GM23338 (cell line): ENCODE measurements at regions not wholly inside any gene's neighbourhood (a gene's known extent, or its start where the extent isn't known, plus 50 kb on each side); places are given as distances from the start of the nearest gene placed in this dataset.
A peak's percentile ranks its signal among the peaks of the same experiment; 100 is the strongest.

Source experiments
- ATAC-seq: fragments of 200-7000 bp; cut with Tn5 transposase; 3 replicates; pipeline ENCODE4 v1.9.1; 2020
- DNase-seq: peaks from one replicate; pipeline ENCODE4 v3.0.0-alpha.2; 2015; ENCODE audit warnings: low spot score
- H2AFZ ChIP-seq: fragments of 200-600 bp; sonication (generic); 2 replicates; pipeline ENCODE4 v1.8.0; 2016; ENCODE audit warnings: antibody characterized with exemption, mild to moderate bottlenecking, moderate library complexity
- H3F3A ChIP-seq: fragments of 200-600 bp; sonication (generic); replicated peaks from 2 replicates; pipeline ENCODE4 v1.8.0; 2017; ENCODE audit warnings: antibody characterized with exemption, mixed run types, low read depth
- H3K27ac ChIP-seq: fragments of 200-600 bp; sonication (generic); 2 replicates; pipeline ENCODE4 v1.6.1; 2016; ENCODE audit warnings: low read depth
- H3K27me3 ChIP-seq: fragments of 200-600 bp; sonication (generic); 2 replicates; pipeline ENCODE4 v1.8.0; 2016; ENCODE audit warnings: mild to moderate bottlenecking, mixed run types, moderate library complexity; ENCODE audit not compliant: insufficient read depth
- H3K36me3 ChIP-seq: fragments of 200-600 bp; sonication (generic); 2 replicates; pipeline ENCODE4 v1.8.0; 2016; ENCODE audit warnings: mild to moderate bottlenecking; ENCODE audit not compliant: insufficient read depth
- H3K4me1 ChIP-seq: fragments of 200-600 bp; sonication (generic); 2 replicates; pipeline ENCODE4 v1.8.0; 2016; ENCODE audit warnings: mild to moderate bottlenecking, moderate library complexity; ENCODE audit not compliant: insufficient read depth
- H3K4me2 ChIP-seq: fragments of 200-600 bp; sonication (generic); 2 replicates; pipeline ENCODE4 v1.7.1; 2017; ENCODE audit warnings: mixed run types
- H3K4me3 ChIP-seq: fragments of 200-600 bp; sonication (generic); 2 replicates; pipeline ENCODE4 v1.6.1; 2016; ENCODE audit warnings: mixed run types
- H3K79me2 ChIP-seq: fragments of 200-600 bp; sonication (generic); replicated peaks from 2 replicates; pipeline ENCODE4 v1.8.0; 2017; ENCODE audit warnings: mild to moderate bottlenecking; ENCODE audit not compliant: insufficient read depth
- H3K9me2 ChIP-seq: fragments of 200-600 bp; sonication (generic); 2 replicates; pipeline ENCODE4 v1.8.0; 2017; ENCODE audit not compliant: insufficient read depth
- H4K20me1 ChIP-seq: fragments of 200-600 bp; sonication (generic); replicated peaks from 2 replicates; pipeline ENCODE4 v1.8.0; 2017; ENCODE audit warnings: mild to moderate bottlenecking; ENCODE audit not compliant: insufficient read depth
- H3K27ac Mint-ChIP-seq: 2 replicates; pipeline ENCODE4 v1.8.0; 2020; ENCODE audit warnings: inconsistent platforms, mild to moderate bottlenecking, moderate library complexity, mixed read lengths
- H3K27me3 Mint-ChIP-seq: 3 replicates; pipeline ENCODE4 v1.8.0; 2022; ENCODE audit warnings: low read depth, mild to moderate bottlenecking, moderate library complexity, mixed read lengths, inconsistent platforms; ENCODE audit not compliant: insufficient read depth, poor library complexity
- H3K36me3 Mint-ChIP-seq: 3 replicates; pipeline ENCODE4 v1.8.0; 2021; ENCODE audit warnings: low read depth, mild to moderate bottlenecking, inconsistent platforms, moderate library complexity, mixed read lengths
- H3K4me1 Mint-ChIP-seq: 3 replicates; pipeline ENCODE4 v1.8.0; 2020; ENCODE audit warnings: mild to moderate bottlenecking, inconsistent platforms, mixed read lengths
- H3K4me3 Mint-ChIP-seq: 3 replicates; pipeline ENCODE4 v1.8.0; 2021; ENCODE audit warnings: moderate library complexity, mild to moderate bottlenecking, inconsistent platforms, mixed read lengths
- H3K9me3 Mint-ChIP-seq: 3 replicates; pipeline ENCODE4 v1.8.0; 2020; ENCODE audit warnings: moderate library complexity, mild to moderate bottlenecking, inconsistent platforms, mixed read lengths
- CREB1 ChIP-seq: fragments of 250-450 bp; sonication (Bioruptor Pico); IDR thresholded peaks from 2 replicates; pipeline ENCODE4 v1.5.0; 2020; ENCODE audit warnings: low read depth, mild to moderate bottlenecking, moderate library complexity
- EZH2 ChIP-seq: fragments of 200-600 bp; sonication (generic); IDR thresholded peaks from one replicate; pipeline ENCODE4 v1.8.0; 2017; ENCODE audit warnings: antibody characterized with exemption, mild to moderate bottlenecking, low read depth; ENCODE audit not compliant: unreplicated experiment
- EZH2phosphoT487 ChIP-seq: fragments of 200-600 bp; sonication (generic); IDR thresholded peaks from one replicate; pipeline ENCODE4 v1.8.1; 2018; ENCODE audit warnings: antibody characterized with exemption; ENCODE audit not compliant: unreplicated experiment
- JUNB ChIP-seq: IDR thresholded peaks from one replicate; pipeline ENCODE4 v1.6.1; 2016; ENCODE audit warnings: antibody characterized with exemption; ENCODE audit not compliant: unreplicated experiment
- NANOG ChIP-seq: IDR thresholded peaks from 2 replicates; pipeline ENCODE4 v1.6.1; 2016; ENCODE audit warnings: antibody characterized with exemption, borderline replicate concordance
- POLR2AphosphoS5 ChIP-seq: IDR thresholded peaks from 2 replicates; pipeline ENCODE4 v1.6.1; 2016; ENCODE audit warnings: antibody characterized with exemption, low read depth
- STAT1 ChIP-seq: IDR thresholded peaks from one replicate; pipeline ENCODE4 v1.6.1; 2016; ENCODE audit warnings: antibody characterized with exemption; ENCODE audit not compliant: unreplicated experiment
- ZNF114 ChIP-seq: fragments of 250-450 bp; sonication (Bioruptor Pico); IDR thresholded peaks from 2 replicates; pipeline ENCODE4 v1.5.0; 2020; ENCODE audit warnings: mild to moderate bottlenecking, moderate library complexity
- ZNF331 ChIP-seq: fragments of 250-450 bp; sonication (Bioruptor Pico); IDR thresholded peaks from 2 replicates; pipeline ENCODE4 v1.5.0; 2020; ENCODE audit warnings: low read depth, mild to moderate bottlenecking, moderate library complexity
- TF ChIP-seq, protein P1 (sequence below): IDR thresholded peaks from one replicate; pipeline ENCODE4 v1.6.1; 2018; ENCODE audit warnings: antibody characterized with exemption; ENCODE audit not compliant: unreplicated experiment
- TF ChIP-seq, protein P2 (sequence below): fragments of 250-450 bp; sonication (Bioruptor Pico); IDR thresholded peaks from 2 replicates; pipeline ENCODE4 v1.5.0; 2020; ENCODE audit warnings: mild to moderate bottlenecking, moderate library complexity
- TF ChIP-seq, protein P3 (sequence below): IDR thresholded peaks from 2 replicates; pipeline ENCODE4 v1.6.1; 2016; ENCODE audit warnings: antibody characterized with exemption
- TF ChIP-seq, protein P4 (sequence below), 2 experiments: fragments of 200-600 bp in 1 of 2; sonication (generic) in 1 of 2; conservative IDR thresholded peaks; 2 replicates each; pipeline versions ENCODE4 v1.5.1 to v1.6.1; 2016 to 2017; ENCODE audit warnings: antibody characterized with exemption in 2 of 2, low read depth in 2 of 2, mild to moderate bottlenecking in 2 of 2, moderate library complexity in 1 of 2

DNA sequence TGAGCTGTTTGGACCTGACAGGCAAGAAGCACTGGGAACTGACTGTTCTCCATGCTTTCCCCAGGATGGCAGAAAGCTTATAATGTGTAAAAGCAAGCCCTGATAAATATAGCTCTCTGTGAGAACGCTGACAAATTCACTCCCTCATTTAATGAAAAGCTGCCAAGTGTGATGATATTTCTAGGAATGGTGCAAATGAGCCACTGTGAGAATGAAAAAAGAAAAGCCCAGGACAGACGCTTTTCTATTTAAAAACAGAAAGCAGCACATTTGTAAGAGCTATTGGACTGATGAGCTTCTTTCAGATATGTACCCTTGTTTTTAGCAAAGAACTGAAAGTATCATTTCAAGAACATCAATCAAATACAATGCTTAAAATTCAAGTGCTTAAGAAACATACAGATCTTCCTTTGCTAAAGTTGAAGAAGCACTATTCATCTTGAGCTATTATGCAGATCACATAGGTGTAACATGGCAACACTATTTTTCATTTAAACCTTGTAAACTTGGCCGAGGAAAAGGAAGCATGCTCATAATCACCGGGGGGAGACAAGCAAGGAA lies 842.6 kb upstream of the ACO1 start:
- Histone ChIP-seq H3K27me3 (no peaks in the 10 kb centered on the region), H3K27ac (no peak overlapping the region), H3F3A (no peaks in the 10 kb centered on the region), H3K4me1 (0 out of 2 replicates have a peak, but pooled peaks cover 4% of the 10 kb centered on the region), H3K79me2 (no peaks in the 10 kb centered on the region), H3K4me3 (no peak overlapping the region), H3K36me3 (no peaks in the 10 kb centered on the region), H2AFZ (peak overlapping the region; percentile 23; the same call in 1 of the 2 replicates), H4K20me1 (no peaks in the 10 kb centered on the region), H3K4me2 (no peak overlapping the region), H3K9me2 (no peaks in the 10 kb centered on the region)
- TF ChIP-seq CREB1 (no peak), STAT1 (no peak), ZNF114 (CRISPR knock-in tag) (no peak), NANOG (no peak), POLR2AphosphoS5 (no peak), ZNF331 (CRISPR knock-in tag) (no peak), EZH2phosphoT487 (no peak), EZH2 (no peak), JUNB (no peak)
- TF ChIP-seq, protein P1, sequence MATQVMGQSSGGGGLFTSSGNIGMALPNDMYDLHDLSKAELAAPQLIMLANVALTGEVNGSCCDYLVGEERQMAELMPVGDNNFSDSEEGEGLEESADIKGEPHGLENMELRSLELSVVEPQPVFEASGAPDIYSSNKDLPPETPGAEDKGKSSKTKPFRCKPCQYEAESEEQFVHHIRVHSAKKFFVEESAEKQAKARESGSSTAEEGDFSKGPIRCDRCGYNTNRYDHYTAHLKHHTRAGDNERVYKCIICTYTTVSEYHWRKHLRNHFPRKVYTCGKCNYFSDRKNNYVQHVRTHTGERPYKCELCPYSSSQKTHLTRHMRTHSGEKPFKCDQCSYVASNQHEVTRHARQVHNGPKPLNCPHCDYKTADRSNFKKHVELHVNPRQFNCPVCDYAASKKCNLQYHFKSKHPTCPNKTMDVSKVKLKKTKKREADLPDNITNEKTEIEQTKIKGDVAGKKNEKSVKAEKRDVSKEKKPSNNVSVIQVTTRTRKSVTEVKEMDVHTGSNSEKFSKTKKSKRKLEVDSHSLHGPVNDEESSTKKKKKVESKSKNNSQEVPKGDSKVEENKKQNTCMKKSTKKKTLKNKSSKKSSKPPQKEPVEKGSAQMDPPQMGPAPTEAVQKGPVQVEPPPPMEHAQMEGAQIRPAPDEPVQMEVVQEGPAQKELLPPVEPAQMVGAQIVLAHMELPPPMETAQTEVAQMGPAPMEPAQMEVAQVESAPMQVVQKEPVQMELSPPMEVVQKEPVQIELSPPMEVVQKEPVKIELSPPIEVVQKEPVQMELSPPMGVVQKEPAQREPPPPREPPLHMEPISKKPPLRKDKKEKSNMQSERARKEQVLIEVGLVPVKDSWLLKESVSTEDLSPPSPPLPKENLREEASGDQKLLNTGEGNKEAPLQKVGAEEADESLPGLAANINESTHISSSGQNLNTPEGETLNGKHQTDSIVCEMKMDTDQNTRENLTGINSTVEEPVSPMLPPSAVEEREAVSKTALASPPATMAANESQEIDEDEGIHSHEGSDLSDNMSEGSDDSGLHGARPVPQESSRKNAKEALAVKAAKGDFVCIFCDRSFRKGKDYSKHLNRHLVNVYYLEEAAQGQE: no peak
- TF ChIP-seq, protein P2, sequence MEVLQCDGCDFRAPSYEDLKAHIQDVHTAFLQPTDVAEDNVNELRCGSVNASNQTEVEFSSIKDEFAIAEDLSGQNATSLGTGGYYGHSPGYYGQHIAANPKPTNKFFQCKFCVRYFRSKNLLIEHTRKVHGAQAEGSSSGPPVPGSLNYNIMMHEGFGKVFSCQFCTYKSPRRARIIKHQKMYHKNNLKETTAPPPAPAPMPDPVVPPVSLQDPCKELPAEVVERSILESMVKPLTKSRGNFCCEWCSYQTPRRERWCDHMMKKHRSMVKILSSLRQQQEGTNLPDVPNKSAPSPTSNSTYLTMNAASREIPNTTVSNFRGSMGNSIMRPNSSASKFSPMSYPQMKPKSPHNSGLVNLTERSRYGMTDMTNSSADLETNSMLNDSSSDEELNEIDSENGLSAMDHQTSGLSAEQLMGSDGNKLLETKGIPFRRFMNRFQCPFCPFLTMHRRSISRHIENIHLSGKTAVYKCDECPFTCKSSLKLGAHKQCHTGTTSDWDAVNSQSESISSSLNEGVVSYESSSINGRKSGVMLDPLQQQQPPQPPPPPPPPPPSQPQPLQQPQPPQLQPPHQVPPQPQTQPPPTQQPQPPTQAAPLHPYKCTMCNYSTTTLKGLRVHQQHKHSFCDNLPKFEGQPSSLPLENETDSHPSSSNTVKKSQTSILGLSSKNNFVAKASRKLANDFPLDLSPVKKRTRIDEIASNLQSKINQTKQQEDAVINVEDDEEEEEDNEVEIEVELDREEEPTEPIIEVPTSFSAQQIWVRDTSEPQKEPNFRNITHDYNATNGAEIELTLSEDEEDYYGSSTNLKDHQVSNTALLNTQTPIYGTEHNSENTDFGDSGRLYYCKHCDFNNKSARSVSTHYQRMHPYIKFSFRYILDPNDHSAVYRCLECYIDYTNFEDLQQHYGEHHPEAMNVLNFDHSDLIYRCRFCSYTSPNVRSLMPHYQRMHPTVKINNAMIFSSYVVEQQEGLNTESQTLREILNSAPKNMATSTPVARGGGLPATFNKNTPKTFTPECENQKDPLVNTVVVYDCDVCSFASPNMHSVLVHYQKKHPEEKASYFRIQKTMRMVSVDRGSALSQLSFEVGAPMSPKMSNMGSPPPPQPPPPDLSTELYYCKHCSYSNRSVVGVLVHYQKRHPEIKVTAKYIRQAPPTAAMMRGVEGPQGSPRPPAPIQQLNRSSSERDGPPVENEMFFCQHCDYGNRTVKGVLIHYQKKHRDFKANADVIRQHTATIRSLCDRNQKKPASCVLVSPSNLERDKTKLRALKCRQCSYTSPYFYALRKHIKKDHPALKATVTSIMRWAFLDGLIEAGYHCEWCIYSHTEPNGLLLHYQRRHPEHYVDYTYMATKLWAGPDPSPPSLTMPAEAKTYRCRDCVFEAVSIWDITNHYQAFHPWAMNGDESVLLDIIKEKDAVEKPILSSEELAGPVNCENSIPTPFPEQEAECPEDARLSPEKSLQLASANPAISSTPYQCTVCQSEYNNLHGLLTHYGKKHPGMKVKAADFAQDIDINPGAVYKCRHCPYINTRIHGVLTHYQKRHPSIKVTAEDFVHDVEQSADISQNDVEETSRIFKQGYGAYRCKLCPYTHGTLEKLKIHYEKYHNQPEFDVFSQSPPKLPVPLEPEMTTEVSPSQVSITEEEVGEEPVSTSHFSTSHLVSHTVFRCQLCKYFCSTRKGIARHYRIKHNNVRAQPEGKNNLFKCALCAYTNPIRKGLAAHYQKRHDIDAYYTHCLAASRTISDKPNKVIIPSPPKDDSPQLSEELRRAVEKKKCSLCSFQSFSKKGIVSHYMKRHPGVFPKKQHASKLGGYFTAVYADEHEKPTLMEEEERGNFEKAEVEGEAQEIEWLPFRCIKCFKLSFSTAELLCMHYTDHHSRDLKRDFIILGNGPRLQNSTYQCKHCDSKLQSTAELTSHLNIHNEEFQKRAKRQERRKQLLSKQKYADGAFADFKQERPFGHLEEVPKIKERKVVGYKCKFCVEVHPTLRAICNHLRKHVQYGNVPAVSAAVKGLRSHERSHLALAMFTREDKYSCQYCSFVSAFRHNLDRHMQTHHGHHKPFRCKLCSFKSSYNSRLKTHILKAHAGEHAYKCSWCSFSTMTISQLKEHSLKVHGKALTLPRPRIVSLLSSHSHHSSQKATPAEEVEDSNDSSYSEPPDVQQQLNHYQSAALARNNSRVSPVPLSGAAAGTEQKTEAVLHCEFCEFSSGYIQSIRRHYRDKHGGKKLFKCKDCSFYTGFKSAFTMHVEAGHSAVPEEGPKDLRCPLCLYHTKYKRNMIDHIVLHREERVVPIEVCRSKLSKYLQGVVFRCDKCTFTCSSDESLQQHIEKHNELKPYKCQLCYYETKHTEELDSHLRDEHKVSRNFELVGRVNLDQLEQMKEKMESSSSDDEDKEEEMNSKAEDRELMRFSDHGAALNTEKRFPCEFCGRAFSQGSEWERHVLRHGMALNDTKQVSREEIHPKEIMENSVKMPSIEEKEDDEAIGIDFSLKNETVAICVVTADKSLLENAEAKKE: no peak
- TF ChIP-seq, protein P3, sequence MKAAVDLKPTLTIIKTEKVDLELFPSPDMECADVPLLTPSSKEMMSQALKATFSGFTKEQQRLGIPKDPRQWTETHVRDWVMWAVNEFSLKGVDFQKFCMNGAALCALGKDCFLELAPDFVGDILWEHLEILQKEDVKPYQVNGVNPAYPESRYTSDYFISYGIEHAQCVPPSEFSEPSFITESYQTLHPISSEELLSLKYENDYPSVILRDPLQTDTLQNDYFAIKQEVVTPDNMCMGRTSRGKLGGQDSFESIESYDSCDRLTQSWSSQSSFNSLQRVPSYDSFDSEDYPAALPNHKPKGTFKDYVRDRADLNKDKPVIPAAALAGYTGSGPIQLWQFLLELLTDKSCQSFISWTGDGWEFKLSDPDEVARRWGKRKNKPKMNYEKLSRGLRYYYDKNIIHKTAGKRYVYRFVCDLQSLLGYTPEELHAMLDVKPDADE: no peak
- TF ChIP-seq, protein P4, sequence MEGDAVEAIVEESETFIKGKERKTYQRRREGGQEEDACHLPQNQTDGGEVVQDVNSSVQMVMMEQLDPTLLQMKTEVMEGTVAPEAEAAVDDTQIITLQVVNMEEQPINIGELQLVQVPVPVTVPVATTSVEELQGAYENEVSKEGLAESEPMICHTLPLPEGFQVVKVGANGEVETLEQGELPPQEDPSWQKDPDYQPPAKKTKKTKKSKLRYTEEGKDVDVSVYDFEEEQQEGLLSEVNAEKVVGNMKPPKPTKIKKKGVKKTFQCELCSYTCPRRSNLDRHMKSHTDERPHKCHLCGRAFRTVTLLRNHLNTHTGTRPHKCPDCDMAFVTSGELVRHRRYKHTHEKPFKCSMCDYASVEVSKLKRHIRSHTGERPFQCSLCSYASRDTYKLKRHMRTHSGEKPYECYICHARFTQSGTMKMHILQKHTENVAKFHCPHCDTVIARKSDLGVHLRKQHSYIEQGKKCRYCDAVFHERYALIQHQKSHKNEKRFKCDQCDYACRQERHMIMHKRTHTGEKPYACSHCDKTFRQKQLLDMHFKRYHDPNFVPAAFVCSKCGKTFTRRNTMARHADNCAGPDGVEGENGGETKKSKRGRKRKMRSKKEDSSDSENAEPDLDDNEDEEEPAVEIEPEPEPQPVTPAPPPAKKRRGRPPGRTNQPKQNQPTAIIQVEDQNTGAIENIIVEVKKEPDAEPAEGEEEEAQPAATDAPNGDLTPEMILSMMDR (conservative IDR thresholded peaks at IDR 0.05; ENCODE audit: low read depth in 2 of 2): no peak
- no peak overlapping the region for H3K27ac Mint-ChIP-seq
- peaks cover 6% of the 10 kb centered on the region for H3K4me1 Mint-ChIP-seq
- DNase-seq: no peak
- no peak overlapping the region for H3K4me3 Mint-ChIP-seq
- H3K27me3 Mint-ChIP-seq: no peaks in the 10 kb centered on the region
- H3K9me3 Mint-ChIP-seq: no peaks in the 10 kb centered on the region
- no peak for ATAC-seq
- no peaks in the 10 kb centered on the region for H3K36me3 Mint-ChIP-seq
